GM15510 (cell line): ENCODE measurements at regions not wholly inside any gene's neighbourhood (a gene's known extent, or its start where the extent isn't known, plus 50 kb on each side); places are given as distances from the start of the nearest gene placed in this dataset.

Source experiments
- POLR2A ChIP-seq: IDR thresholded peaks from 3 replicates; pipeline ENCODE4 v1.6.1; 2011; ENCODE audit warnings: borderline replicate concordance; ENCODE audit not compliant: insufficient read length; ENCODE audit errors: extremely low read depth

DNA sequence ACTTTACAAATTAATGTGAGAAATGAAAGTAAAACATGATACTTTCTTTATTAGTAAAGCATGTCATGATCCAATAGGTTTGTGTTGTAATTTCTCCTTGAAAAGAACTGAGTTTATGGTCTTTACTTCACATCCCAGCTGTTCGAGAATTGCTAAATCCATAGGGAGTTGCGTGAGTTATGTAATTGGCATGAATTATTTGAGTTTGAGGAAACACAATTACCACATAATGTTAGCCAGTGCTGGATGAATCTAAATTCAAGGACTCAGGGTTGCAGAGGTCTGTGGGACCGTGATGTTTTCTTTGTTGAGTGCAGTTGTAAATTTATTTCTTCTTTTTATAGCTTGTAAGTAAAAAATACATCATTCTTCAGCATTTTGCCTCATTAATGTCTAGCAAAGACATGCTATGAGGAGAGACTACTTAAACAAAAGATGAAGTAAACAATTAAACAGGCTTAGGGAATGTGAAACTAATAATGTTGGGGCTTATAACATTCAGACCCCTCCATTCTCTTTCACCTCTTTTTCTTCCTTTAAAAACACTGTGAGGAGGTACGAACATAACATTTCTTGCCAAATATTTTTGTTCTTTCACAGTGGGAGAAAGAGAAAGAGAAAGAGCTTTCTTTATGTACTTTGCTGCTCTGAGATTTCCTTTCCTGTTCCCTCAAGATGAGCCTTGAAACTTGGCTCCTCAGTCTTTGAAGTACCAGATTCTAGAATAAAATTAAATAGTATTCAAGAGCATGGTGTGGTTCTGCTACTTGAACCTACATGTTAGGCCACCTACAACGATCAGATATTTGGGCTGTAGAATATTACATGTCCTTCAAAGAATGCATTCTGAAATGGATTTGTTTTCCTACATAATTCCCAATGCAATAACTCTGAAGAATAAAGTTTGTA, 159.6 kb upstream of the ANK2 start:
- TF ChIP-seq POLR2A, result no peak

DNA sequence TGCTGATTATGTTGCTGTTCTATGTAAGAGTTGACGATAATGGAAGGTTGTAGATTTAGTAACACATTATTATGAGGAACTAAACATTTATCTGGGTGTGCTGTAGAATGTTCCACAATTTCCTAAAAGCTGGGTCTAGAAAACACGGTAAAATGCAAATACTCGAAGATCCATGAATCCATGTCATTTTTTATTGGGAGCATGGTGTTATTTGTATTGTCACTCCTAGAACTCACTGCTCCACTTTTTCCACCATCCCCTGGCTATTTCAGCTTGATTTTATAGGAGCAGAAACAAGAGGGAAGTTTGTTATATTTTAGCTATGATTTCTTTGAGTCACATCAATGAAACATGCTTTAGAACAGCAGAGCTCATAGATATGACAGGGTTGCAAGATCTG, 155.0 kb upstream of the ANK2 start:
- TF ChIP-seq POLR2A, result no peak

DNA sequence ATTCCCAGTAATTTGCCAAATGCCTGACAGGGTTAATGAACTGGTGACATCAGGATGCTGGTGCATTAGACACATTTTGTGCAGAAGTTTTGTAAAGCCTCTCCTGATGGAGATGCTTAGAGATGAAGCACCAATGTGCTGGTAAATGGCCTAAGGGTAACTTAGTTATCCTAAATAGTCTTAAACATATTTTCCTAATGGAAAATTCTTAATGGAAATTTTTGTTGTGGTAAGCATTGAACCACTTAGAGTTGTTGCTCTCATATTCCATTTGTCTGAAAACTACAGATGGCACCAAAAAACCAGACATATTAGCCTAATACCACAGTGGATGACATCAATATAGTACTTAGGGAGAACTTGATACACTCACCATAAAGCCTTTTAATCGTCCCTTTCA, 154.5 kb upstream of the ANK2 start:
- no peak for TF ChIP-seq POLR2A

- TF ChIP-seq POLR2A, result no peak
Observed at GRCh38 chr4:112895811-112896608, 153.4 kb upstream of the ANK2 start.

- TF ChIP-seq POLR2A, result no peak
Observed at GRCh38 chr4:112896609-112897190, 152.8 kb upstream of the ANK2 start.

DNA sequence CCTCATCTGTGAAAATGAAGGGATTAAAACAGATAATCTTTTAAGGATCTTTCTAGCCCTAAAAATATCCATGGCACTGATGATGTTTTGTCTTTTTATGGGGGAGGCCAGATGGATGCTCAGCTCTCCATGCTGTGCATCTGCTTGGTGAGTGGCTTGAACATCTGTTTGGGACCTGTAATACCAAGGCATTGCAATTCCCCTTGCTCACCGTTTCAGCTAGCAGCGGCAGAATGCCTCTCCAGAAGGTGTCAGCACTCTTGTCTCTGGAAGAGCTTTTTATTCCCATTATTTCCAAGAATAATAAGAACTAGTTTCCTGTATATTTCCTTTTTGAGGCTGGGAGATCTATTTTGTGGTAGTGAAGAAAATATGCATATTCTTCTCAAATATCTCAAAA, 151.9 kb upstream of the ANK2 start:
- TF ChIP-seq POLR2A, result no peak

GRCh38 chr4:112898357-112899141, 150.9 kb upstream of the ANK2 start:
- TF ChIP-seq POLR2A, result no peak

DNA sequence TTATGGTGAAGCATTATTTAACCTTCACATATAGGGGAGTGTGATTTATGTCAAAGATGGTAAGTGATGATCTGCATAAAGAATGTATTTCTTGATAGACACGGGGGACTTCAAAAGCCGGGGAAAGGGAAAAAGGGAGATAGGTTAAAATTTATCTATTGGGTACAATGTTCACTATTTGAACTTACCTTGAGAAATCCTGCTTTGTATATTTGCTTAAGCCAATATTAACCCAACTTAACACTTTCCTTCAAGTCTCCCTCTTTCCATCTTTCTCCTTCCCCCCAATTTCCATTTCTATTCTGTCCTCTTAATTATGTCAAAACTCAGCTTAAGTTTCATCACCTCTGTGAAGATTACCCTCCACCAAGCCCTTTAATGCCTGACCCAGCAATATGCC, 149.0 kb upstream of the ANK2 start:
- TF ChIP-seq POLR2A, result no peak

DNA sequence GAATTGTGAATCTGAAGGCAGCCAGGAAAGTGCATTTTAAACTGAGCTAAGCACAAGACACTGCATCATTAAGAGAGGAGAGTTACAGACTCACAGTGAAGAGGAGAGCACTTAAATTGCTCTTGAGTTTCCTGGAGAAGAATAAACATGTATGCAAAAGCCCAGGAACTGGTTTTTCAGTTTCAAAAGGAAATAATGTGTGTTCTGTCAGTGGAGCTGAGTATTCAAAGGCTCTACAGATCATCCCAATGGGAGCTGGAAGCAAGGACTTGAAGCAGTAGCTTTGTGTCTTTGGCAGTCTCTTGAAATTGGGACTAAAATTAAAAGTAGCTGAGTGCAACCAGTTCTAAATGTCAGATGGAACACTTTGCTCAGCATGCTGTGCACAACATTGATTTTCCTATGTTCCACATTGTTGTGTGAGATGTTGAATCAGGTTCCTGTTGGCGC, 147.5 kb upstream of the ANK2 start:
- TF ChIP-seq POLR2A, result no peak

DNA sequence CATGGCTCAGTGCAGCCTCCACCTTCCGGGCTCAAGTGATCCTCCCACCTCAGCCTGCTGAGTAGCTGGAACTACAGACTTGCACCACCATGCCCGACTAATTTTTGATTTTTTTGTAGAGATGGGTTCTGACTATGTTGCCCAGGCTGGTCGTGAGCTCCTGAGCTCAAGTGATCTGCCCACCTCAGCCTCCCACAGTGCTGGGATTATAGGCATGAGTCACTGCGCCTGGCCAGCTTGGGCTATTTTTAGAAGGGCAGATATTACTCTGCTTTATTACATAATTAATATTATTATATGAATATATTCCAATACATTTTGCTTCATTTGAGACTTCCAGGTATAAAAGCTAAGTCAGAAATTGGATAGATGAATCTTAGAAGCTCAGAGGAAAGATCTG, 143.7 kb upstream of the ANK2 start:
- TF ChIP-seq POLR2A, result no peak

GRCh38 chr4:112908511-112908910, 140.9 kb upstream of the ANK2 start:
- TF ChIP-seq POLR2A, result no peak

DNA sequence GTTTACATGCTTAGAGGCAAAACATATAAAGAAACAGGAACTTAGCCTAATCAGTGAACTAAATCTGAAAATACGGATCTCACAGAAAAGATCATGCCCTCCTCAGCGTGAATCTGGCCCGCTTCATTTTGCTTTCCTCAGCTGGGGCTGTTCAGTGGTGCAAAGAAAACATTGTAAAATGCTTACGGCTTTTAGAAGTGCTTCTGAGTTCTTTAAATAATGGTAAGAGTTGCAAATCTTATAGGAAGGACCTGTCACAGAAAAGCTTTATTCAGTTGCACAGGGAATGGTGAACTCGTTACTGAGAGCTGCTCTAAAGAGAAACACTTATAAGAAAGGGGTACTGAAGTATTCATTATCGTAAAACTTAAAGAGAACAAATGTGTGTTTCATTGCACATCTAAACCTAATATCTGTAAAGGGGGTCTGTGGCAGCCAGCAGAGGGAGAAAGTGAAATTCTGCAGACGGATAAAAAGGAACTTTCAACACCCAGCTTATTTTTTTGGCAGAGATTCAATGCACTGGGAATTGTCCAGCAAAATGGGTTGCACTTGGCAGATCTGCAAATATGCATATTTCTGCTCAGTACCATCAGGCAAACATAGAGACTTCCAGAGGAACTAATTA, 139.2 kb upstream of the ANK2 start:
- no peak for TF ChIP-seq POLR2A

DNA sequence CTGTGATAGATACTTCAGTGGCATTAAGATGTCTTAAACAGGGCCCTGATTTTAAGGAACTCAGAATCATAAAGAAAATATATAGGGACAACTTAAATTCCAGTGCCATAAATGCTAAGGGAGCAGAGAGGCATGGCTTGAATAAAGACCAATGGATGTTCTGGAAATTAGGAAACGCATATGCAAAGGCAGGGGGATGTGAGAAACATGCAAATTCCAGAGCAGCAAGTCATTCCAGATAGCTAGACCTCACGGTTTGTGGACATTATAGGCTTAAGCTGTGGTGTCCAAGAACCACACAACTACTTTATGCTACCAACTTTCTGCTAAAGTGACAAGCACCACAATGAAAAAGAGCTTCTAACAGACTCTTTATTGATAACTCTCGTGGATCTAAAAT, 132.6 kb upstream of the ANK2 start:
- no peak for TF ChIP-seq POLR2A

DNA sequence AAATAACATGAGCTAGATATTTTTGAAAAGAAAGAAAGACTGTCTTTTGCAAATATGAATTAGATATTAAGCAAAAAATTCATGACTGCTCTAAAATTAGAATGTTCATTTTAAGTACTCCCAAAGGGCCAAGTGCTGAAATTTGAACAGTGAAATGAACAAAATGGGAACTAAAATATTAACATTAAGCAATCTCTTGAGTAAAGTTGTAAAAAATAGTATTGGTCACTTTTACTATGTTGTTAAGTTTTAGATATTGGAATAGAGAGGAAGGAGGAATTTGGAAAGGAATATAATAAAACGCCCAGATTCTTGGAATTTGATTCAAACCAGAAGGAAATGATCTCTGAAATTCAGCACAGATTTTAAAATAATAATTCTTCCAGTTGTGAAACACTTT, 125.9 kb upstream of the ANK2 start:
- TF ChIP-seq POLR2A, result no peak
